ENCODE measurements at regions not wholly inside any gene's neighbourhood (a gene's known extent, or its start where the extent isn't known, plus 50 kb on each side); places are given as distances from the start of the nearest gene placed in this dataset.

DNA sequence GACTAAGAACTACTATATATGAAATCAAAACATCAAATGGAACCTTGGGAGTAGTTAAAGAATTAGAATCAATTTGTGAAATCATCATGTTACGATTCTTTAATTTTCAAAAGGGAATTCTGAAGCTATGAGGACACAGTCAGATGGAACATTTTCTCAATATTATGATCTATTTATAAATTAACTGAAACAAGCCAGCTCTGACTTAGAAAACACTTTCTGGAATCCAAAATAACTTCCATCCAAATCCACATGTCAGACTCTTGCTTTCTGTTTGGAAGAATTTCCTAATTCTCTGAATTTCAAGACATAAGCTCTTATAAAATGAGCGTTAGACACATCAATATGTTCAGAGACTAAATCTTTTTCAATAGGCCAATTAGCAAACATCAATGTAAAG is 737.7 kb upstream of the SOX9 start:
- Histone ChIP-seq H3K36me3 (ENCODE audit: insufficient read depth, low read length) (no peaks in the 10 kb centered on the region), H3K4me2 (ENCODE audit: low read length) (no peak overlapping the region), H3K79me2 (ENCODE audit: insufficient read depth, low read length) (no peaks in the 10 kb centered on the region), H3K27me3 (ENCODE audit: insufficient read depth, low read length) (no peaks in the 10 kb centered on the region), H3K4me1 (ENCODE audit: insufficient read depth, low read length, severe bottlenecking) (no peaks in the 10 kb centered on the region), H4K20me1 (ENCODE audit: insufficient read depth, low read length) (no peaks in the 10 kb centered on the region), H3F3A (ENCODE audit: insufficient read depth, low read length) (no peaks in the 10 kb centered on the region), H3K27ac (ENCODE audit: low read depth, low read length, poor library complexity, severe bottlenecking) (no peak overlapping the region), H3K4me3 (ENCODE audit: low read depth, low read length, poor library complexity, severe bottlenecking) (no peak overlapping the region), H3K9me2 (ENCODE audit: low read depth, low read length) (no peaks in the 10 kb centered on the region), H3K9ac (ENCODE audit: low read length) (no peak overlapping the region), H2AFZ (ENCODE audit: low read length) (no peak overlapping the region), H3K9me3 (ENCODE audit: low read length) (no peaks in the 10 kb centered on the region)
- TF ChIP-seq EZH2 (IDR thresholded peaks at IDR 0.05; ENCODE audit: borderline replicate concordance, low read length): no peak
- TF ChIP-seq, protein P1, sequence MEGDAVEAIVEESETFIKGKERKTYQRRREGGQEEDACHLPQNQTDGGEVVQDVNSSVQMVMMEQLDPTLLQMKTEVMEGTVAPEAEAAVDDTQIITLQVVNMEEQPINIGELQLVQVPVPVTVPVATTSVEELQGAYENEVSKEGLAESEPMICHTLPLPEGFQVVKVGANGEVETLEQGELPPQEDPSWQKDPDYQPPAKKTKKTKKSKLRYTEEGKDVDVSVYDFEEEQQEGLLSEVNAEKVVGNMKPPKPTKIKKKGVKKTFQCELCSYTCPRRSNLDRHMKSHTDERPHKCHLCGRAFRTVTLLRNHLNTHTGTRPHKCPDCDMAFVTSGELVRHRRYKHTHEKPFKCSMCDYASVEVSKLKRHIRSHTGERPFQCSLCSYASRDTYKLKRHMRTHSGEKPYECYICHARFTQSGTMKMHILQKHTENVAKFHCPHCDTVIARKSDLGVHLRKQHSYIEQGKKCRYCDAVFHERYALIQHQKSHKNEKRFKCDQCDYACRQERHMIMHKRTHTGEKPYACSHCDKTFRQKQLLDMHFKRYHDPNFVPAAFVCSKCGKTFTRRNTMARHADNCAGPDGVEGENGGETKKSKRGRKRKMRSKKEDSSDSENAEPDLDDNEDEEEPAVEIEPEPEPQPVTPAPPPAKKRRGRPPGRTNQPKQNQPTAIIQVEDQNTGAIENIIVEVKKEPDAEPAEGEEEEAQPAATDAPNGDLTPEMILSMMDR (IDR thresholded peaks at IDR 0.05; ENCODE audit: low read length): no peak

DNA sequence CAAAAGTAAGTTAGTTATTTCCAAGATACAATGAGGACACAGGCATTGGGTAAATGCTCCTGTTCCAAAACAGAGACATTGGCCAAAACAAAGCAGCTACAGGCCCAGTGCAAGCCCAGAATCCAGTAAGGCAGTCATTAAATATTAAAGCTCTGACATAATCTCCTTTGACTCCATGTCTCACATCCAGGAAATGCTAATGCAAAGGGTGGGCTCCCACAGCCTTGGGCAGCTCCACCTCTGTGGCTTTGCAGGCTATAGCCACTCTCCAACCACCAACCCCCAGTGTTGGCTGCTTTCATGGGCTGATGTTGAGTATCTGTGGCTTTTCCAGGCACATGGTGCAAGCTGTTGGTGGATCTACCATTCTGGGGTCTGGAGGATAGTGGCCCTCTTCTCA is 733.4 kb upstream of the SOX9 start:
- no peaks in the 10 kb centered on the region for H3K9me3 ChIP-seq (ENCODE audit: low read length)
- H3K27me3 ChIP-seq (ENCODE audit: insufficient read depth, low read length): no peaks in the 10 kb centered on the region
- no peaks in the 10 kb centered on the region for H3K4me1 ChIP-seq (ENCODE audit: insufficient read depth, low read length, severe bottlenecking)
- H3K9ac ChIP-seq (ENCODE audit: low read length): no peak overlapping the region
- H3K27ac ChIP-seq (ENCODE audit: low read depth, low read length, poor library complexity, severe bottlenecking): no peak overlapping the region
- no peak overlapping the region for H3K4me2 ChIP-seq (ENCODE audit: low read length)
- H2AFZ ChIP-seq (ENCODE audit: low read length): no peak overlapping the region
- H3K4me3 ChIP-seq (ENCODE audit: low read depth, low read length, poor library complexity, severe bottlenecking): no peak overlapping the region
- no peaks in the 10 kb centered on the region for H3K79me2 ChIP-seq (ENCODE audit: insufficient read depth, low read length)
- TF ChIP-seq EZH2 (IDR thresholded peaks at IDR 0.05; ENCODE audit: borderline replicate concordance, low read length): no peak
- TF ChIP-seq, protein P1 (IDR thresholded peaks at IDR 0.05; ENCODE audit: low read length): no peak
- no peaks in the 10 kb centered on the region for H3F3A ChIP-seq (ENCODE audit: insufficient read depth, low read length)
- H3K36me3 ChIP-seq (ENCODE audit: insufficient read depth, low read length): no peaks in the 10 kb centered on the region
- no peaks in the 10 kb centered on the region for H4K20me1 ChIP-seq (ENCODE audit: insufficient read depth, low read length)
- no peaks in the 10 kb centered on the region for H3K9me2 ChIP-seq (ENCODE audit: low read depth, low read length)

DNA sequence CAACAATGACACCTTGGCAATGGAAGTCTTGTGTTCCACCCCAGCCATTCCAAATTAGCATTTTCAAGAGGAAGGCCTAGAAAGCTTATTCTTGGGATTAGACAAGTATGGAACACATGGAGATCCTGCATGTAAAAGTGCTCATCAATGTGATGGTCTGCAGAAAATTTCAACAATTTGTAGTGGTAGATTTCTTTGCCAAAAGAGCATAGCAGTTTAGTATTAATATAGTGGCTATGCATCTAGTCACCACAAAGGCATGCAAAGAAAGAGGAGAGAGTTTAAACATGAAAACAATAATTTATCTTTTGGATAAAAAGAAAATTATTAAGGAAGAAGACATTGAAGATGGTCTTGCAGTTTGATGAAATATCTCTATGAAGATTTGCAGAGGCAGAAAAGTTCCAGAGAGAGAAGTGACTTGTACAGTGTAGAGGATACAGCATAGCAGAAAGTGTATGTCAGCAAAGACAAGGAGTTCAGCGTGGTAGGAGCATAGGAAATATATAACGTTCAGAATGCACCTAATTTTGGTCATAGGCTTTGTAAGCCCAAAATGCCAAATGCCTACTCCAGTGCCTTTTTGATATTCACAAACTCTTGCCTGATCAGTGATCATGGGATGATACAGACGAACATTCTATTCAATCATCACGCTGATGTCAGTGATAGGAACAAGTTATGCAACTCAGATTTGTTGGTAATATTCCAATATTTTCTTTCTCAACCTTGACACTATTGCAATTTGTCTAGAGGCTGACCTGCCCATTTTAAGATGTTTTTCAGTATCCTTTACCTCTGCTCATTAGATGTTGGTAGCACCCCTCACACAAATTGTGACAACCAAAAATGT is 727.9 kb upstream of the SOX9 start:
- no peaks in the 10 kb centered on the region for H3K9me2 ChIP-seq (ENCODE audit: low read depth, low read length)
- H3K27ac ChIP-seq (ENCODE audit: low read depth, low read length, poor library complexity, severe bottlenecking): no peak overlapping the region
- no peak overlapping the region for H3K4me2 ChIP-seq (ENCODE audit: low read length)

More for the DNA sequence above, 727.9 kb upstream of the SOX9 start:
- H3K79me2 ChIP-seq (ENCODE audit: insufficient read depth, low read length): no peaks in the 10 kb centered on the region
- no peak overlapping the region for H2AFZ ChIP-seq (ENCODE audit: low read length)
- TF ChIP-seq, protein P1 (IDR thresholded peaks at IDR 0.05; ENCODE audit: low read length): no peak
- no peak for TF ChIP-seq EZH2 (IDR thresholded peaks at IDR 0.05; ENCODE audit: borderline replicate concordance, low read length)
- H3K4me1 ChIP-seq (ENCODE audit: insufficient read depth, low read length, severe bottlenecking): no peaks in the 10 kb centered on the region
- no peaks in the 10 kb centered on the region for H3K9me3 ChIP-seq (ENCODE audit: low read length)
- no peaks in the 10 kb centered on the region for H3K27me3 ChIP-seq (ENCODE audit: insufficient read depth, low read length)
- H3K36me3 ChIP-seq (ENCODE audit: insufficient read depth, low read length): no peaks in the 10 kb centered on the region
- no peak overlapping the region for H3K9ac ChIP-seq (ENCODE audit: low read length)
- no peak overlapping the region for H3K4me3 ChIP-seq (ENCODE audit: low read depth, low read length, poor library complexity, severe bottlenecking)
- H4K20me1 ChIP-seq (ENCODE audit: insufficient read depth, low read length): no peaks in the 10 kb centered on the region
- no peaks in the 10 kb centered on the region for H3F3A ChIP-seq (ENCODE audit: insufficient read depth, low read length)

All from OCI-LY1 (cell line).